Right atrium auricular region (tissue), 2 donors: ENCODE measurements at regions not wholly inside any gene's neighbourhood (a gene's known extent, or its start where the extent isn't known, plus 50 kb on each side); places are given as distances from the start of the nearest gene placed in this dataset.

Source experiments
- DNase-seq: peaks from one replicate; pipeline ENCODE4 v3.0.0-alpha.2; 2019; ENCODE audit warnings: low spot score
- H3K27ac ChIP-seq, 2 donors: fragments of 200-600 bp; sonication (generic); 1 replicate in 1 of 2; 2 replicates in 1 of 2; pipeline ENCODE4 v1.5.1; 2016 to 2019
- H3K27me3 ChIP-seq, 2 donors: fragments of 200-600 bp; sonication (generic); one replicate each; pipeline versions ENCODE4 v1.5.1 to v1.6.0; 2017 to 2019
- H3K36me3 ChIP-seq: fragments of 200-600 bp; sonication (generic); one replicate; pipeline ENCODE4 v1.5.1; 2016
- H3K4me1 ChIP-seq, 2 donors: fragments of 200-600 bp; sonication (generic); one replicate each; pipeline versions ENCODE4 v1.5.1 to v1.6.0; 2017 to 2019
- H3K4me3 ChIP-seq, 2 donors: fragments of 200-600 bp; sonication (generic); 1 replicate in 1 of 2; 2 replicates in 1 of 2; pipeline ENCODE4 v1.5.1; 2017 to 2019; ENCODE audit warnings: mild to moderate bottlenecking in 1 of 2, moderate library complexity in 1 of 2
- H3K9me3 ChIP-seq, 2 donors: fragments of 200-600 bp; sonication (generic); one replicate each; pipeline ENCODE4 v1.5.1; 2019
- TF ChIP-seq, protein P1 (sequence below), 2 donors: fragments of 200-600 bp; sonication (generic); IDR thresholded peaks; one replicate each; pipeline ENCODE4 v1.5.1; 2019; ENCODE audit warnings: antibody characterized with exemption in 2 of 2

DNA sequence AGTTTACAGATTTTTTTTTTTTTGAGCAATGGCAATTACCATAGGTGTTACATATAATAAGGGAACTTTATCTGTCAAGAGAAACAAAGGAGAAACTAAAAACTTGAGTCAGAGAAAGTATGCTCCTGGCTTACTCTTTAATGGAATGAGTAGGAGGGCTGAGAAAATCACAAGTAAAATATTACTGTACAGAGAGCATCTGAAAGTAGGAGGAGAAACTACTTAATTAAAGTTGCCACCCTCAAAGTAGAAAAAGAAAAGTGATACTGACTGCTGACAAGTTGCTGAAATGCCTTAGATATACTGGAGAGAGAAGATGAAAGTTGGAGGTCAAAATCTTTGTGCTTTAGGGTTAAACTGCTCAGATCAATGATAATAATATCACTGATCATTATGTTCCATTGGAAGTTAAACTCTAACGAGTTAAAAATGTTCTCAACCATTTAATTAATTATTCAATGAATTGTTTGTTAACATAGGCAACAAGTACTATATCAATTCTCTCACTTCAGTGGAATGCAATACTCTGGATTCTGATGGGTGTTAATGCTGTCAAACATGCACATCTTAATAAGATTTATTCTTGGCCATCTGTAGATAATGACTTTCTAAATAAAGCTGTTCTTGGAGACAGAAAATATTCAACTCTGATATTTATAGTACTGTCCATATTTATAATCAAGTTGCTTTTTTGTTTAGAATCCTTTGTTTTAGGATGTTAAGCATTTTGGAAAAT lies 61.2 kb upstream of the CAMK2D start:
- Histone ChIP-seq H3K4me1 (peaks cover 0 to 36% of the 10 kb centered on the region in 2 donors), H3K27ac (peak overlapping the region in 1 of 2 donors; percentile 67), H3K36me3 (no peaks in the 10 kb centered on the region), H3K4me3 (no peak overlapping the region), H3K9me3 (no peaks in the 10 kb centered on the region), H3K27me3 (no peaks in the 10 kb centered on the region)
- TF ChIP-seq, protein P1, sequence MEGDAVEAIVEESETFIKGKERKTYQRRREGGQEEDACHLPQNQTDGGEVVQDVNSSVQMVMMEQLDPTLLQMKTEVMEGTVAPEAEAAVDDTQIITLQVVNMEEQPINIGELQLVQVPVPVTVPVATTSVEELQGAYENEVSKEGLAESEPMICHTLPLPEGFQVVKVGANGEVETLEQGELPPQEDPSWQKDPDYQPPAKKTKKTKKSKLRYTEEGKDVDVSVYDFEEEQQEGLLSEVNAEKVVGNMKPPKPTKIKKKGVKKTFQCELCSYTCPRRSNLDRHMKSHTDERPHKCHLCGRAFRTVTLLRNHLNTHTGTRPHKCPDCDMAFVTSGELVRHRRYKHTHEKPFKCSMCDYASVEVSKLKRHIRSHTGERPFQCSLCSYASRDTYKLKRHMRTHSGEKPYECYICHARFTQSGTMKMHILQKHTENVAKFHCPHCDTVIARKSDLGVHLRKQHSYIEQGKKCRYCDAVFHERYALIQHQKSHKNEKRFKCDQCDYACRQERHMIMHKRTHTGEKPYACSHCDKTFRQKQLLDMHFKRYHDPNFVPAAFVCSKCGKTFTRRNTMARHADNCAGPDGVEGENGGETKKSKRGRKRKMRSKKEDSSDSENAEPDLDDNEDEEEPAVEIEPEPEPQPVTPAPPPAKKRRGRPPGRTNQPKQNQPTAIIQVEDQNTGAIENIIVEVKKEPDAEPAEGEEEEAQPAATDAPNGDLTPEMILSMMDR (IDR thresholded peaks at IDR 0.05), result no peak
- DNase-seq, result no peak

DNA sequence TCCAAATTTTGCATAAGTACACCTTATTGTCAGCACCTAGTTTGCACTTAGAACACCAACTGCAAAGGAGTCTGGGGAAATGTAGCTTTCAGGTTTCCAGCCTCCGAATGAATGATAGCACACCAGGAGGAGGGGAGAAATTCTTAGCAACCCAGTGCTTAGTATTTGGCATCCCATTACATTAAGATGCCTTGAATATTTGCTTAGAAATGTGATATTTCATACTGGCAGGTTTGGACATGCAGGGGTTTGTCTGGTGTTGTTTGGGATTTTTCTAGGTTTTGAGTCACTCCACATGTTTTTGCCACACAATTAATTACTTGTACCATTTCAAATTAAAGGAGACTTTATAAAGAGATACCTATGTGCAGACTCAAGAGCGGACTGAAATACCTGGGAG lies 60.3 kb upstream of the CAMK2D start:
- no peaks in the 10 kb centered on the region for H3K27me3 ChIP-seq
- H3K9me3 ChIP-seq, result no peaks in the 10 kb centered on the region
- H3K4me1 ChIP-seq, result peaks cover 0 to 31% of the 10 kb centered on the region in 2 donors
- DNase-seq, result no peak
- no peak overlapping the region for H3K4me3 ChIP-seq
- H3K36me3 ChIP-seq, result no peaks in the 10 kb centered on the region
- H3K27ac ChIP-seq, result peak overlapping the region in 1 of 2 donors; percentile 67
- TF ChIP-seq, protein P1 (IDR thresholded peaks at IDR 0.05), result no peak

DNA sequence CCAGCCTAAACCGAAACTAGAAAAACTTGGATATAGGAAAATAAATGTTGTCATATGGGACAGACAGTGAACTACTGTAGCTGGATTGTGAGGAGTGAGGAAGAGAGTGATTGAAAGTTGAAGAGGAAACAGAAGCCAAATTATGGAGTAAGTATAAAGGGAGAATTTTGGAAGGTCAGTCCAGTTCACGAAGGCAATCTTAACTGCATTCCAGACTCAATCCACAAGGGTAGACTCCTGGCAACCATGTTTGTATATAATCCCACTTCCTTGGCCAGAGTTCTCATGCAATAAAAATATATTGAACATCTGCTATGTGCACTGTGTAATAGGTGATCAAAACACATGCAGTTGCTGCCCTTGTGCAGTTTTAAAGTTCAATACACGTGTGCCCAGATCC lies 58.6 kb upstream of the CAMK2D start:
- Histone ChIP-seq H3K27me3 (no peaks in the 10 kb centered on the region), H3K36me3 (no peaks in the 10 kb centered on the region), H3K27ac (no peak overlapping the region), H3K9me3 (no peaks in the 10 kb centered on the region), H3K4me1 (peaks cover 0 to 14% of the 10 kb centered on the region in 2 donors), H3K4me3 (no peak overlapping the region)
- TF ChIP-seq, protein P1 (IDR thresholded peaks at IDR 0.05), result no peak
- DNase-seq, result no peak

DNA sequence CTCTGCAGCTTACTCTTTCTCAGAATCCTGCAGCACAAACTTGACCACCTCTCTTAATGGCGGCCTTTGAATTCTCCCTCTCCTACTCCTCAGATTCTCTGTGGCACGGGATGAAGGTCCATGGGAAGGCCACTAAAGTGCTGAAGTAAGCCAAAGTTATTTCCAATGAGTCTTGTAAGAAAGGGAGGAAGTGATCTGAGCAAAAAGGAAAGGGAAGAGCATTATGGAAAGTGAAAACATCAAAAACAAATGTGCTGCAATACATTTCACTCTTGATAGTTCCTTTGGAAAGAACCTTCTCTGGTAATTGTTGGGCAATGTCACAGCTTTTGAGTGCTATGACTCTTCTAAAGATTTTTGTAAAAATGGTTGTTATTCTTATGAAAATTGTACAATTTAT lies 54.3 kb upstream of the CAMK2D start:
- H3K27ac ChIP-seq, result no peak overlapping the region
- TF ChIP-seq, protein P1 (IDR thresholded peaks at IDR 0.05), result no peak
- H3K36me3 ChIP-seq, result no peaks in the 10 kb centered on the region

DNA sequence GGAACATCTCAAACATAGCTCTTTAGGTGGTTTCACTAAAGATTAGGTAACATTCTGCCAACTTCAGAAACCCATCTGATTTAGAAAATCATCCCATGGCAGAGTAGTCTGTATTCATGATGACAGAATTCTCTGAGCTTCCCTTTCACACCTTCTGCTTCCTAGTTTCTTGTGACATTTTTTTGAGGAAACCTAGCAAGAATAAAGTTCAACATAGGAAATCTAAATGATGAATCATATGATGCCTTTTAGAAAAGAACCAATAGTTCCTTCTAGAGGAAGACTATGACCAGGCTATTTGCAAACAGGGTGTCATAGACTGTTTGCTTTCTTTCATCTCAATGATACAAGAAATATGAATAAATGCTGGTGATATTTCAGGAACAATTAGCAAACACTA lies 49.8 kb upstream of the CAMK2D start:
- no peaks in the 10 kb centered on the region for H3K4me1 ChIP-seq
- TF ChIP-seq, protein P1 (IDR thresholded peaks at IDR 0.05), result no peak

More for the DNA sequence above, 54.3 kb upstream of the CAMK2D start:
- Histone ChIP-seq H3K9me3 (no peaks in the 10 kb centered on the region), H3K27me3 (no peaks in the 10 kb centered on the region), H3K4me1 (peaks cover 0 to 5% of the 10 kb centered on the region in 2 donors), H3K4me3 (no peak overlapping the region)
- DNase-seq, result no peak

More for the DNA sequence above, 49.8 kb upstream of the CAMK2D start:
- Histone ChIP-seq H3K4me3 (no peak overlapping the region), H3K27ac (no peak overlapping the region), H3K36me3 (no peaks in the 10 kb centered on the region), H3K9me3 (no peaks in the 10 kb centered on the region), H3K27me3 (no peaks in the 10 kb centered on the region)
- no peak for DNase-seq
